NCI-H2107 treated with DMSO at 0.1 percent for 48 hours (cell line): ENCODE measurements at regions not wholly inside any gene's neighbourhood (a gene's known extent, or its start where the extent isn't known, plus 50 kb on each side); places are given as distances from the start of the nearest gene placed in this dataset.

Source experiments
- DNase-seq: peaks from one replicate; lab custom pipeline; 2025; ENCODE audit not compliant: unreplicated experiment; lab: John Stamatoyannopoulos, UW

DNA sequence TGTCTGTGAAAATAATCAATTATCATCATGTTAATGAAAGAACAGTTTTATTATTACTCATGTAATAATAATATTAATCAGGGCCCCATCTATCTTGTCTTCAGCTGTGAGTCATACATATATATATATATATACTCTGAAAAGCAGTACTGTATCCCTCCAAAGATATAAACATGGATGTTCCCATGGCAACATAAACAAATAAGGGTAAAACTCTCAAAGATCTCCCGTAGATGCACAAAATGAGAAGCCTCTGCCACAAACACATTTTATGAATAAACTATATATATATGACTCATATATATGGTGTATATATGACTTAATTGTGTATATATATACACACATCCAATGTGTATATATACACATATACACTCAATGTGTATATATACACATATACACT, 163.8 kb upstream of the ARHGEF26 start:
- DNase-seq = no peak

DNA sequence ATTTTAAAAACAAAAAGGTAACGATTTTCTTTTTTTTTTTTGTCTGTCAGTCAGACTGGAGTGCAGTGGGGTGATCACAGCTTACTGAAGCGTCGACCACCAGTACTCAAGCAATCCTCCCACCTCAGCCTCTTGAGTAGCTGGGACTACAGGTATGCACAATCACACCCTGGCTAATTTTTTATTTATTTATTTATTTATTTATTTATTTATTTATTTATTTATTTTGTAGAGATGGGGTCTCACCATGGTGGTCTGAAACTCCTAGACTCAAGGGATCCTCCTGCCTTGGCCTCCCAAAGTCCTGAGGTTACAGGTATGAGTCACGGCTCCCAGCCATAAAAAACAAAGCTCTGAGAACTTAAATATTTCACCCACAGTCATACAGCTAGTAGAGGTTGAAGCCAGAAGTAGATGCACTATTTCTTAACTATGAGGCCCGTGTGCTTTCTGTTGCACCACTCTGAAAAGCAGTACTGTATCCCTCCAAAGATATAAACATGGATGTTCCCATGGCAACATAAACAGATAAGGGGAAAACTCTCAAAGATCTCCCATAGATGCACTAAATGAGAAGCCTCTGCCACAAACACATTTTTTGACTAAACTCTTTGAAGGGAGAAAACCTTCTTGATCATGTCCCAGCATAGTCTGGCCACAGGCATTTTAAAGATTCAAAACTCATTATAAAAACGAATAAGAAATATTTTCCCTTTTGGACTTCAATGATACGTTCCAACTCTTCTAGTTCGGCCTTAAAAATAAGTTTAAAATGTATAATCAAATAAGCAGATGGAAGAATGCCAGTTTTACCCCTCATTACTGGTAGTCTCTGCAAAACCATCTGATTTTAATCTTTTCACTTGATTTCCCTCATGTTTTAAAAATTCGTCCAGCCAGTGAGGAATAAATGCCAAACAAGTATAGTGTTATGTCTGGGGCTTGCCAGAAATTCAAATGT, 162.3 kb upstream of the ARHGEF26 start:
- DNase-seq = no peak

DNA sequence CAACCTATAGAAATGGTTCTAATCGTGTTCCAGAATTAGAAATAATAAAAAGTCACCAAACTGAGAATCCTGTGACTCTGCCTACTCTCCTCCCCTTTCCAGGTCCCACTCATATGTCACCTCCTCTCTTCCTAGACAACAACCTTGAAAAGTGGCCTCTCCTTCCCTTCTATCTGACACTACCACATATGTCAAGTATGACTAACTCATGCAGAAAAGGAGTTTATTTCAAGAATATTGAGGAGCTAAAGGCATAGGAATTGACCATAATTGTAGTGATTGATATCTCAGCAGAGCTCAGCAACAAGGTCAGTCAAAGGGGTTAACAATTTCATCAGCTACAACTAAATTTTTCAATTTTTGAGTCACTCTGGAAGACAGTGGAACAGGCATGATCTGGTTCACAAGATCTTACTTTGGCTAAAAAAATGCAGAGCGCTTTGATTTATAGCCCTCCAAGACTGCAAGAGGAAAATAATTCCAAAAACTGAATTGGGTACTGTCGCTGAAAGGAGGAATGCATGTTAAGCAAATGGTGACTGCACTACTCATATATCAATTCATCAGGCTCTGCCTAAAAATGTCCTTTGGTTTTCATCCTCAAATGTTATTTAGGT, 160.6 kb upstream of the ARHGEF26 start:
- no peak for DNase-seq

DNA sequence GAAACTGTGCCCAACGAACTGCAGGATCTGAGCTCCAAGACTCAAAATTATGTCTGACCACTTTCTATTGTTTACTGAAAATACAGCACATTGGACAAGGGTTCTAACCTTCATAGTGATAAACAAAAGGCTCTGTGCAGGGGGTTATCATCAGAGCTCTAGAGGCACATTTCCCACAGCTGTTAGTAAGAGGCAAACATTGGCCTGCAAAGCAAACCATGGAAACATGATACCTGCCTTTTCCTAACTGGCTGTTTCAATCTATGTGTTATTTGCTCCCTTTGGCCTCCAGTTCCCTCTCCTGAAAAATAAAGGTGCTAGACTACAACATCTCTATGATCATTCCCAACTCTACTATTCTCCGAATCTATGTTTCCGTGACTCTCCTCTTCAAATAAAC, 159.7 kb upstream of the ARHGEF26 start:
- peak; percentile 96 for DNase-seq

DNA sequence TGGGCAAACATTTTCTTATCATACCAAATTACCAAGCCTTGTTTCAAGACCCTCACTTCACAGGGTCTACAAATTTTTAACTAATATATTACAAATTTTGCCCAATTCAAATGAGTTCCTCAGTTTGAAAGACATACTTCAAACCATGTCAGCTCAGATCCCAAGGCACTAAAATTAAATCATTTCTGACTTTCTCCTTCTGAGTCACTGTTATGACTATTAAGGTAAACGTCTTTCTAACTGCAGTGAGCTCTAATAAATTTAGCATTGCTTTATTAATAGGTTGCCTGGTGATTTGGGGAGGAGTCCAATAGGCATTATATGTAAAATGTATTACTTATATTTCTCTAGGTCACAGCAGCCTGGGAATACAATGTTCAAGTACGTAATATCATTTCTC, 158.2 kb upstream of the ARHGEF26 start:
- no peak for DNase-seq

DNA sequence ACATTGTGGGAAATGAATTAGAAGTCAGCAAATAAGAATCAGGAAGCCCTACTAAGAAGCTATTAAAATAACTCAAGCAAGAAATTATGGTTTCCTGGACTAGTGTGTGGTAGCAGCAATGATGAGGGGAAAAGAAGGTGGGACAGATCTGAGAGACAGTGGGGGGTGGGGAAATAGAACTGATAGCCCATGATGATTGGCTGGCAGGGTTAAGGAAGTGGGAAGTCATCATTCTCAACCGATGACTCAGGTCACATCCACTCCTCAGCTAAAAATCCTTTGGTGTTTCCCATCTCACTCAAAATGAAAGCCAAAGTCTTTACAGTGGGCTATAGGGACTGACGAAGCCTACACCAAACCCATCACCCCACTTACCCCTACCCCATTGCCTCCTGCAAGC, 153.9 kb upstream of the ARHGEF26 start:
- no peak for DNase-seq

DNA sequence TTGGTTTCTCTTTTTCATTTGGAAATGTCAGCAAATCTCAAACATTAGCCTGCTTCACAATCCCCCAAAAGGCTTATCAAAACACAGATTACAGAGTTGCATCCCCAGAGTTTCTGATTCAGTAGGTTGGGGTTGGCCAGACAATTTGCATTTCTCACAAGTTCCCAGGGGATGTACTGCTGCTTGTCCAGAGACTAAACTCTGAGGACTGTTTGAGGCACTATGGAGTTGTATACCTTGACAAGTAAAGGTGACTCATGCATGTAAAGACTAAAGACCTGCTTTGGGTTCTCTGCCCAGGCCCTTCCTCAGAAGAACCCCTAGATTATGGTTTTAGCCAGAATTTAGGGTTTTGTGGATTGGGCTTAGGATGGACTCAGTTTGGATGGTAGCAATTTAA, 151.1 kb upstream of the ARHGEF26 start:
- no peak for DNase-seq

DNA sequence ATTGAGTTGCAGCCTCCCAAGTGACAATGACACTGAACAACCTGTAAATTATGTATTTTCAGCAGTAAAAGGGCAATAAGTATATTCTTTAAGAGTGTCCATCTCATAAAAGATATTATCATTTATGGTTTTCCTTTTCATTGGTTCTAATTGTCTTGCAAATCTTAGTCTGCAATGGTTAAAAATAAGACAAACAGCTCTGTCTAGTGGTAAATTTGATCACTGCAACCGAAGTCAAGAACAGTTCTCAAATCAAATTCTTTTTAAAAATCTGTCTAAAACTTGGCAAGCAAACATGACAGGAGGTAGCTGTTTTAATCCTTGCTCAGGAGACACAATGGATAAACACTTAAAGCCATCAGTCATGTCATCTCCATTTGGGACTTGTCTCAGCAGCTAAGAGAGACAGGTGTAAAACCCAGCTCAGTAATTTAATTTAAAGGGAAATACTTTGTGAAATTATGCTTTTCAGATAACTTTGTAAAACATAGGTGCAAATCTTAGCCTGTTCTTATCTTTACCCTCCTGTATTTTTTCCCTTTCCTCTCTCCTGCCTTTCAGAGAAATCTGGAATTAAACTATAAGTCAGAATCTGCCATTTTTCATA, 150.3 kb upstream of the ARHGEF26 start:
- peak; percentile 22 for DNase-seq

DNA sequence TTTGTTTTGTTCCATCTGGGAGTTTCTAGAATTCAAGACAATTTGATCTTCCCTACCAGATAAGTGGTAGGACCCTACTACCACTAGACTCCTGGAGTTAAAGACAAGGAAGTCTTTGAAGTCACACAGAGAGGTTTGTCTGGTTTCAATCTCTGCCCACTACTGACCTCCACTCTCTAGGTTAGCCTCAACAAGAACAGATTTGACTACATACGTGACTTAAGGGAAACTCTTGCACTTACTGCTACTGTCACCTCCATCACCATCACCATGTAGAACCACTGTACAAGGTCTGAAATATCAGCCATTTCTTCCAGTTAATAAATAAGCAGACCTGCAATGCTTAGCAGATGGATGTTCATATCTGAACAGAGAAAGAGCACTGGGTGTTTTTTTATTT, 148.3 kb upstream of the ARHGEF26 start:
- no peak for DNase-seq

DNA sequence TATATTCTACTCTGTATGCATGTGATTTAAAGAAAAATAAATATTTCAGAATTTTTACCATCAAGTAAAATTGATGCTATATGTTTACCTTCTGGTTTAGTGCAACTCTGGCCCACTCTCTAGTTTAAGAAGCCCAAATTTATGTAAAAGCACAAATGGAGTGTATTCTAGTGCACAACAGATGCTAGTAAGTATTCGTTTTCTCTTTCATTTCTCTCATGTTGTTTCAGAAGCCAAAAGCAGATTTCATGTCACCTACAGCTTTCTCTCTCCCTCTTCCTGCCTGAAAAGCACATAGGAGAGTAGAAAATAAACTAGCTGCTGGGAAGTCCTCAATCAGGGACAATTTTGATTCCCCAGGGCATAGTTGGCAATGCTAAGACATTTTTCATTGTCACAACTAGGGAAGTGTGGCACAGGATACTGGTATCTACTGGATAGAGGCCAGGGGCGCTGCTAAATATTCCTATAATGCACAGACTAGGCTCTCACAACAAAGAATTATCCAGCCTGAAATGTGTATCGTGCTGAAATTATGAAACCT, 147.4 kb upstream of the ARHGEF26 start:
- no peak for DNase-seq

DNA sequence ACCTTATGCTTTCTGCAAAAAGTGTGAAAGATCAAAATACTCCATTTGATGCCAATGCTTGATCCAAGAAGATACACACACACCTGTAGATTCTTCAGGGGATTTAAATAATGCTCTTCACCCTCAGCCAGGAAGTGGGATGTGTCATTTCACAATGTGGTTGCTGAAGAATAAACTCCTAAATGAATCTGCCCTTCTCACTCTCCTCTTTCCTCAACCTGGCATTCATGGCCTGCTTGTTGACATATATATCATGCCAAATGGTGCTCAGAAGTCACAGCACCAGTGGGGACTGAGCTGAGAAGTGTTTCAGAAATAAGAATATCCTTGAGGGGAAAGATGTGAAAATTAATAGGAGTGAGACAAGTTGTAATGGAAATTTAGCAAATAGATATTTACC, 146.6 kb upstream of the ARHGEF26 start:
- no peak for DNase-seq

DNA sequence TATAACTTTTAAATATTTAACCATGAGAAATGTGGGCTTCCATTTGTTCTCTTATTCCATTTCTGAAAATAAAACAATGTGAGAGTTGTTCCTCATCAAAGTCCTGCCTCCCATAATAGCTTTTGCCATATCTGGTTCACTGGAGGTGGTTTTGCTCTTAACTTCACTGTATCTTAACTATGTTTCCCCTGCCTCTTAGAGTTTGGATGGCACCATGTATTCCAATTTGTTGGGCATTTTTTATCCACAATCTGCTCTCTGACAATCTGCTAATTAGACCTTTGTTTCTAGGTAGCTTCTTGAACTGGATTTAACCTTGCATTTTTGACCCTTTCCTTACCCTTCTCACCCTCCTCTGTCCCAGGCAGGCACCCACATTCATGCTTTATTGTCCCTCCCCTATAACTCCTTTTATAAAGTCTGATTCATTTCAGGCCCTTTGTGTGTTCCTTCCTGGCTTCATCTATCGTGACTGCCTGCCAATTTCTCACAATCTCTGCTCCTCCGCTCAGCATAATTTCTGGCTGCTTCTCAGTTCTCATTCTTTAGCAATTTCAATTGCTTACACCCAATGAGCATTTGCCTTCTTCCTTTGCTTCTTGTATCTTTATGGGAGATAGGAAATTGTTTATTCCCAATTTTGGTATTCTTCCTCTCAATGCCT, 144.2 kb upstream of the ARHGEF26 start:
- DNase-seq = no peak

DNA sequence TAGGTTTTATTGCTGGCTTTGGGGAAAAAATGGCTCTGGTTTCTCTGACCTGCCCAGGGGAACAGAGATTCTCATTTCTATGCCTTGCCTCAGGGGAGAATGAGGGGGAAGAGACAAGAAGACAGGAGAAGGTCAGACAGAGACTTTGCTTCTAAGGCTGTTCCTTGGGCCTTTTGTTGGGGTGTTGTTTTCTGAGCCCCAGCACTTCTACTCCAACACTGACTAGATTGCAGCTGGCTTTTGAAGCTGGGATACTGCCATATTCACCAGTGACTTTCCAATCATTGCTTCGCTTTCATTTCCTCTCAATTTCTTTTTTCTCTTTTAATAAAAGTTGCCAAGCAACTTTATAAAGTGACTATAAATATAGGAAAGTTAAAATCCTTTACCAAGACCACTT, 143.2 kb upstream of the ARHGEF26 start:
- DNase-seq = no peak

DNA sequence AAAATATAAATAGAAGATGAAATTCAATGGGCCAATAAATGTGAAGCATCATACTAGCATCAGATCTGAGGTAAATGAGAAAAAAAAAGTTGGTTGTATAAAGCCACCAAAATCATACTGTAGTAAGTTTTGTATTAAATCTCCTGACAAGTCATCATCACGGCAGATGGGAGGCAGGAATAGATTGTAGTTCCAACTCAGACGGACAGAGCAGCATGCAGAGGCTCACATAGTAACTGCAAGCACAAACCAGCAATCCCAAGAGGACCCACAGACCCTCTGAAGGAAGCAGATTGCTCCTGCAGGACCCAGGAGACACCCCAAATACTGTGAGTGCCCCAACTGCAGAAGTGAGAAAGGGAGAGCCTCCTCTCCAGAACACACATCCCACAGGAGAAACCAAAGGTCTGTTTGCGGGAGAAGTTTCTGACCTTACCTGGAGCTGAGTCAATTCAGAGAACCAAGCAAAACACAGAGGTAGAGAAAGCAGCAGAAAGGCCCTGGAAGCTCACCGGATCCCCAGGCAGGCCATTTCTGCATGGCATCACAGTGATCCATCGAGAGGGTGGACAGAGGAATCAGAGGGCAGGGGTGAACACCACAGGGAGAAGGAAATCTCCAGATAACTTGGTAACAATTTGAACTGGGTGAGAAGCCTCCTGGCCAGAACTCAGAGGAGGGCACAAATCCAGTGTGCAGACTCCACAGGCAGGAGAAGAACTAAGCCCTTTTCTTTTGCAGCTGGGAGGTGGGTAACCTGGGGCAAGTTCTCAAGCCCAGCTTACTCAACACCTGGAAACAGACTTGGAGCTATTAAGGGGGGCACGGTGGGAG, 141.6 kb upstream of the ARHGEF26 start:
- no peak for DNase-seq

DNA sequence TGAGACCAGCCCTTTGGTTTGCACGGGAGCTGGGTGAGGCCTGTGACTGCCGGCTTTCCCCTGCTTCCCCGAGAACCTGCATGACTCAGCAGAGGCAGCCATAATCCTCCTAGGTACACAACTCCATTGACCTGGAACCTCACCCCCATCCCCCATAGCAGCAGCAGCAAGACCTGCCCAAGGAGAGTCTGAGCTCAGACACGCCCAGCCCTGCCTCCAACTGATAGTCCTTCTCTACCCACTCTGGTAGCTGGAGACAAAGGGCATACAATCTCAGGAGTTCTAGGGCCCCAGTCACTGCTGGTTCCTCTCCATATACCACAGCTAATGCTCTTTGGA, 141.0 kb upstream of the ARHGEF26 start:
- DNase-seq = no peak

DNA sequence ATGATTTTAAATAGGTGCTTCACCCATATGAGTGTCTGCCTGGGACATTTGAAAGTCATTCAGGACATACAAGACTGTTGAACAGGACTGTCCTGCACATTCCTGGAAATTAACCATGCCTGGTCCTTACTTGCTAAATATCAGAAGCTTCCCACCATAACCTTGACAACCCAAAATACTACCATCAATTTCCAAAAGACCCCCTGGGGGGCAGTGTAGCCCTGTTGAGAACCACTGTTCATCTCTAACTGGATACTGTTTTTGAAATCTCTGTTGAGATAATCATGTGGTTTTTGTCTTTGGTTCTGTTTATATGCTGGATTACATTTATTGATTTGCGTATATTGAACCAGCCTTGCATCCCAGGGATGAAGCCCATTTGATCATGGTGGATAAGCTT, 123.8 kb upstream of the ARHGEF26 start:
- DNase-seq = peak; percentile 4

DNA sequence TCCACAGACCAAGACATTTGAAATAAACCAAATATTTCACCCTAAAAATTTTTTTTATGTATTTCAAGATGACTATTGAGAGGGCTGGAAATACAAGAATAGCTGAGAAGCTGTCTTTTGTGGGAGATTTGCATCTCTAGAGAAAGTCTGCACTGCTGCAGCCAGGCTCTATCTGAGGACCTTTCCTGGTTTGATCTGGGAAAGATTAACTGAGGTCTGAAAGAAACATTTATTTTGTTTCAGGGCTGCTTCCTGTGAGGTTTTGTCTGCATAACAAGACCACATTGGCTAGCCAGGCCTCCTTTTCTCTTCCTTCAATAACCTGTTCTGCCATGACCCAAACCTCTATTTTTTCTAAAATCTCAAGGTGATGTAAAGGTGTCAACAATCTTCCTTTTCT, 117.5 kb upstream of the ARHGEF26 start:
- DNase-seq = no peak

DNA sequence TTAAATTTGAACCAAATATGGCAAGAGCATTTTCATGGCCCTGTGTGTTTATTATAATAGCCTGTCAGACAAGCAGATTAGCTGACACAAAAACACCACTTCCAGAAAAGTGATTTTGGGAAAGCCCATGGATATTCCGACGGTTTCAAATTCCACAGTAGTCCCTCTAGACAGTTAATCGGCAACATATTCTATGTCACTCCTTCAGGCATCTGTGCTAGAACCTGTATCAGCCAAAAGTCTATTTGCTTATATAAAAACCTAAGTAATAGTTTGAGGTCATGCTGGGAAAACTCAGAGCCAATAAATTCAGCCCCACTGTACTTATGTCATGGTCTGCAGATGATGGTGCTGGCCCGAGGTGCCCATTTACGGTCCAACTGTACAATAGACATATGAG, 110.2 kb upstream of the ARHGEF26 start:
- DNase-seq = no peak

DNA sequence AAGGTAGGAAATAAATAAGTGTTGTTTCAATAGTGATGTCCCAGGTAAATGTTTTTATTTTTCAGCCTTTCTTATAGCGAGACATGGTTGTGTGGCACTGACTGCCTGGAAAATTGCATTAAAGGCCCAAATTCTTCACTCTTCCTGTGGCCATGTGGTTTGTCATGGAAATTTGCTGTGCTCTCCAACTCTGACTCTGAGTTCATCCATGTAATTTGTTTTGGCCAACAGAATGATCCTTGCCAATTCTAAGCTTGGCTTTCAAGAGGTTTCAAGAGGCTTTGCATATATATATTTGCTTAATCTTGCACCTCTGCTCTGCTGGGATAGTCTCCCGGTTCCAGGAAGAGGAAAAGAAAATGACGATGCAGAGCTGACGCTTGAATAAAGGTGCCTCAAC, 107.5 kb upstream of the ARHGEF26 start:
- DNase-seq = no peak

DNA sequence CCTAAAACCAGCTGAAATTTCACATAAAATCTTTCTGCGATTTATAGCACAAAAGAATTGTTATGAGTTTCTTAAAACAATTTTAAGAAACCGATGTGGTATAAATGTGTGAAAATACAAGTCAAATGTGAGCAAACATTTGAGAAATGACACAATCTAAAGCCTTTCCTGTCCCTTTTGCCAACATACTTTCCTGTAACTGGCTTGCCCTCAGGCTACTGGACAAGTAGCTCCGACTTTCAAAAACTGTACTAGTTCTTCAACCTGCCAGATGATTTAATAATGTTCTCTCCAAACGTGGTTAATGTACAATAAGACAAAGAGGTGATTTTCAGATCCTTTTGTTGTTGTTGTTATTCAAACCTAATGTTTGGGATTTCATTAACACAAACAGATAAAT, 105.9 kb upstream of the ARHGEF26 start:
- no peak for DNase-seq
